ENCODE measurements at regions not wholly inside any gene's neighbourhood (a gene's known extent, or its start where the extent isn't known, plus 50 kb on each side); places are given as distances from the start of the nearest gene placed in this dataset.
"Not testable (repeated sequence)": the region's sequence is repeated elsewhere in the genome, so short reads cannot be mapped to it uniquely, and the experiment has no call there.

GRCh38 chr3:82558081-82558480 lies 796.6 kb upstream of the GBE1 start:
- Histone ChIP-seq H3K27me3 (no peaks in the 10 kb centered on the region), H3K4me3 (no peak overlapping the region), H3K9me3 (no peaks in the 10 kb centered on the region), H3K27ac (no peak overlapping the region), H3K4me1 (no peaks in the 10 kb centered on the region), H3K36me3 (no peaks in the 10 kb centered on the region)
- no peak for DNase-seq
- 32 to 50% methylated on average over 1 of the region's 1 CpG for WGBS, 2 donors
- intact Hi-C loops (cut with DNase I): no loop called here
- TF ChIP-seq CTCF (IDR thresholded peaks at IDR 0.05): no peak
- ATAC-seq: no peak
- no peak for FAIRE-seq

- intact Hi-C loops (cut with DNase I): no loop called here
- no peak for FAIRE-seq
- WGBS, 2 donors: 72 to 81% methylated on average over 5 of the region's 5 CpGs
- H3K36me3 ChIP-seq: no peaks in the 10 kb centered on the region
- no peak overlapping the region for H3K27ac ChIP-seq
- TF ChIP-seq CTCF (IDR thresholded peaks at IDR 0.05): no peak
- H3K9me3 ChIP-seq: no peaks in the 10 kb centered on the region
- no peaks in the 10 kb centered on the region for H3K4me1 ChIP-seq
- no peak overlapping the region for H3K4me3 ChIP-seq
- no peak for DNase-seq
- H3K27me3 ChIP-seq: no peaks in the 10 kb centered on the region
- peak in 1 of 4 donors; percentile 46 for ATAC-seq
Measured at GRCh38 chr3:82556113-82556512, 794.7 kb upstream of the GBE1 start.

- not testable (repeated sequence) for FAIRE-seq, ATAC-seq
Measured at GRCh38 chr3:82542556-82542955, 781.1 kb upstream of the GBE1 start.

GRCh38 chr3:82521657-82522056 lies 760.2 kb upstream of the GBE1 start:
- FAIRE-seq: no peak
- H3K9me3 ChIP-seq: no peaks in the 10 kb centered on the region
- no peak overlapping the region for H3K4me3 ChIP-seq
- intact Hi-C loops (cut with DNase I): no loop called here
- ATAC-seq: no peak
- no peaks in the 10 kb centered on the region for H3K4me1 ChIP-seq
- no peak overlapping the region for H3K27ac ChIP-seq
- no peak for TF ChIP-seq CTCF (IDR thresholded peaks at IDR 0.05)
- no peaks in the 10 kb centered on the region for H3K27me3 ChIP-seq
- H3K36me3 ChIP-seq: no peaks in the 10 kb centered on the region
- WGBS, 2 donors: 70 to 75% methylated on average over 1 of the region's 1 CpG
- no peak for DNase-seq

More at GRCh38 chr3:82542556-82542955, 781.1 kb upstream of the GBE1 start:
- whole genome bisulfite sequencing, 2 donors: 87 to 97% methylated on average over 2 of the region's 2 CpGs
- DNase-seq; H3K36me3 ChIP-seq; H3K27ac ChIP-seq; H3K9me3 ChIP-seq; H3K4me1 ChIP-seq; H3K27me3 ChIP-seq; intact Hi-C loops (cut with DNase I); H3K4me3 ChIP-seq: not testable (repeated sequence)

GRCh38 chr3:82520846-82521245 lies 759.4 kb upstream of the GBE1 start:
- H3K9me3 ChIP-seq: no peaks in the 10 kb centered on the region
- no peak overlapping the region for H3K27ac ChIP-seq
- FAIRE-seq (no peak), DNase-seq (no peak), ATAC-seq (no peak)
- no peaks in the 10 kb centered on the region for H3K27me3 ChIP-seq
- 68 to 76% methylated on average over 2 of the region's 2 CpGs for WGBS, 2 donors
- intact Hi-C loops (cut with DNase I): no loop called here
- H3K4me3 ChIP-seq: no peak overlapping the region
- no peaks in the 10 kb centered on the region for H3K4me1 ChIP-seq
- no peaks in the 10 kb centered on the region for H3K36me3 ChIP-seq
- no peak for TF ChIP-seq CTCF (IDR thresholded peaks at IDR 0.05)

Data from pancreas (tissue), 10 donors.